Endothelial cell of hepatic sinusoid (primary cell): ENCODE measurements at regions not wholly inside any gene's neighbourhood (a gene's known extent, or its start where the extent isn't known, plus 50 kb on each side); places are given as distances from the start of the nearest gene placed in this dataset.
"Not testable (repeated sequence)": the region's sequence is repeated elsewhere in the genome, so short reads cannot be mapped to it uniquely, and the experiment has no call there.

Experiments used
- in situ Hi-C: cut with HindIII; loops from 2 replicates; pipeline ENCODE4 v1.10.0; 2017; ENCODE audit warnings: low sequenced_read_pairs

DNA sequence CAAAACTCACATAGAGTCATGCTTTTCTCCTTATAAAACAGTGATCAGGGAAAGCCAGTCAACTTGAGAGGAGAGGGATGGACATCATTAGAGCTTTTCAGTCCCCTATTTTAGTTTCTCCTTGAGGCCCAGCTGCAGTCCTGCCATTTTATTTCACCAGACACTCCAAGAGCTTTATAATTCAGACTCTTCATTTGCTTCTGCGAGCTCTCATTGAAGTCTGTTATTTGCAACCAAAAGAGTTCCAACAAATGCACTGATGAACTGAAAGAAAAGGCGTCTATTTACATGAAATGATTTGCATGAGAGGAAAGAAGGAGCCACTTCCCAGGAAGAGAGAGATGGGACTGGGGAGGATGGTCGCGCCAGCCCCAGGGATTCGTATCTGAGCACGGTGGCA is 86.8 kb downstream of the NDUFA12 start:
- in situ Hi-C loops = no loop called here

DNA sequence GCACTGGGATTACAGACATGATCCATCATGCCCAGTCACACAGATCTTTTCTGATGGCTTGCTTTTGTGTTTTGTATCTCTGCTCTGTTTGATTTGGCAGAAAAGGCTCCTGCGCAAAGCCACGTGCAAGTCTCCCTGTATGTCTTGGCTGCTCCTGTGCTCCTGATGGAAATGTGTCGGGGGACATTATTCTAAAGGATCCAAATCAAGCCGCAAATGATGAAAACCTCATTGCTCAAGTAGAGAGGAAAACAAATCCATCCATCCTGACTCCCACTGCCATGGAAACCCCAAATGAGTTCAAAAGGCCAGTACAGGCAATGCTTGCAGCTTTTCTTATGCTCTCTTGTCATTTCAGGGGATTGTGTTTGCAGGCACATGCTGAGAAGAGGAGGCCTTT is 93.8 kb downstream of the NDUFA12 start:
- in situ Hi-C loops = loop anchor here (5.0 kb wide), 2 partner anchors 37 to 148 kb away; no protein-coding TSS in a partner anchor

DNA sequence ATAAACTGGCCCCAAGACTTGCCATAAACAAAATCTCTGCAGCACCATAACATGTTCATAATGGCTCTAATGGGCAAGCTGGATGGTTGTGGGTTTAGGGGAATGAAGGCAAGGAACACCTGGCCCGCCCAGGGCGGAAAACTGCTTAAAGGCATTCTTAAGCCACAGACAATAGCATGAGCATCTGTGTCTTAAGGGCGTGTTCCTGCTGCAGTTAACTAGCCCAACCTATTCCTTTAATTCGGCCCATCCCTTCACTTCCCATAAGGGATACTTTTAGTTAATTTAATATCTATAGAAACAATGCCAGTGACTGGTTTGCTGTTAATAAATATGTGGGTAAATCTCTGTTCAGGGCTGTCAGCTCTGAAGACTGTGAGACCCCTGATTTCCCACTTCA is 97.7 kb downstream of the NDUFA12 start:
- in situ Hi-C loops = not testable (repeated sequence)

DNA sequence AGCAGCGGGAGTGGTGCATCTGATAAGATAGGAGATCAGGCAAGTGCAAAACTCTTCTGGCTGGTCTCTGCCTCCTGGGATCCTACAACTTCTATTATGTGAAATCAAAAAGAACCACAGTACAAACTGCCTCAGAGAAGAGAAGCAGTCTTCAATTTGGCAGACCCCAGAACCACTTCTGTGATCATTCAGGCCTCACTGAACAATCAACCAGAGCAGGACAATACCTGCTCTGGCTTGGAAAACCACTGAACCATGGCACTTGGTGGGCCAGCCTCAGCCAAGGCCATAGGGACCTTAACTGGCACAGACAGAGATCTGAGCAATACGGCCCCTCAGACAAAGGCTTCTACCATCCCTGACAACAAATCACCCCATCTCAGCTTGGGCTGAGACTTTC is 103.0 kb downstream of the NDUFA12 start:
- in situ Hi-C loops = no loop called here

DNA sequence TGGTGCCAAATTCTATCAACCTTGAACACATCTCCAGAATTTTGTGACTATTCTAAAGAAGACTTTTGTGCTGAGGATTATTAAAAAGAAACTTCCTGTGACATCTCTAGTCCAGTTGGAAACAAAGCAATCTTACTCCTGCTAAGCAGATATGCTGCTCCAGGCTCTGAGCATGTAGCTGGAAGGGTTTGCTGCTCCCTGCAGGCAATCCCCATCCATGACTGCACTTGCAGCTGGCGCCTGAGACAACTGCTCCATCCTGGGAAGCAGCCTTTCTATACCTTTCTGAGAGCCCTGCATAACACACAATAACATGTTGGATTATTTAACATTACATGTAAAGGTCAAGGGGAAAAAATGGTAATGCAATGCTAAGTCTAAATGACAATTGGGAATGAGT is 105.1 kb downstream of the NDUFA12 start:
- in situ Hi-C loops = no loop called here

DNA sequence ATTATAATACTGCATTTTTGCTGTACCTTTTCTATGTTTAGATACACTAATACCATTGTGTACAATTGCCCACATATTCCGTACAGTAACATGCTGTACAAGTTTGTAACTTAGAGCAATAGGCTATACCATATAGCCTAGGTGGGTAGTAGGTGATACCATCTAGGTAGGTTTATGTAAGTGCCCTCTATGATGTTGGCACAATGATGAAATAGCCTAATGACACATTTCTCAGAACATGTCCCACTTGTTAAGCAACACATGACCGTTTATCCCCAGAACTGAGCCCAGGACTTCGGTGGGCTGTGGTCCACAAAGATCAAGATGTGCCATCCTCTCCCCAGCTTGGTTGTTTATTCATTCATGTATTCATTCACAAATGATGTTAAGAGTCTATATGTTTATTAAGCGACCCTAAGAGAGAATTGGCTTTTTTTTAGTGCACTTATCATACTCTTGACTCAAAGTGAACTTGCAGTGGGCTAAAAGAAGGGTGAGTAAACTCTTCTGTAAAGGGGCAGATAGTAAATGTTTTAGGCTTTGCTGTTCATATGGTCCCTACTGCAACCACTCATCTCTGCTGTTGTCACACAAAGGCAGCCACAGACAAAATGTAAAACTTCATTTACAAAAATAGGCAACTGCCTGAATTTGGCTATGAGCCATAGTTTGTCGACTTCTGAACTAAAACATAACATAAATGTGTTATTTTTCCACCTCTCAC is 110.8 kb downstream of the NDUFA12 start:
- in situ Hi-C loops = no loop called here

DNA sequence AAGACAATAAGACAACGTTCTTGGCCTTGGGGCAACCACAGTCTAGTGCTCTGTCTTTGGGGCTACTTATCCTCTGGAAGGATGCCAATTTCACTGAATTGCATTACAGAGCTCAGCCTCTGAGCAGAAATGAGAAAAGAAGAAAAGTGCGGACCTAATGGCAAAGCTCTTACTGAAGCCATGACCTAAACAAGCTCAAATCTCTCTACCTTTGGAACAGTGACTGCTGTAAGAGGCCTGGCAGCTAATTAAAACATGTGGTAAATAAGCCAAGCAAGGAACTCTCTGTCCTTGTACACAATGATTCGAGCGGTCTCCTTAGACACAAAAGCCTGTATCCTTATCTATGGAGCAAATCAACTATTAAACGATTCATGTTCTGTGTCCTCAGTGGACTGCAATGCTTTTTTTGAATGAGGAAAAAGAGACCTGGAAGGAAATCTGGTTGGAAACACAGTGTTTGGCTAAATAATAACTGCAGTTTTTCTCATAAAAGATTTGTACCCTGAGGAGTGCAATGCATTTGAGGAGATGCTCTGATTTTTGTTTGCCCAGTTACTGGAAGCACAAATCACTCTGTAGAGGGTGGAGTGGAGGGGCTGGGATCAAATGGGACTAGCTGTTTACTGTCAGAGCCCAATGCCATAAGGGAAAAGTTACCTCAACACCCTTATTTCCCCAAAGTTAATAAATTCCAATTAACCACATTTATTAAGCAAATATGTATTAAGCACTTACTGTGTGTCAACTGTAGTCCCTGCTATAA is 113.9 kb downstream of the NDUFA12 start:
- in situ Hi-C loops = no loop called here

DNA sequence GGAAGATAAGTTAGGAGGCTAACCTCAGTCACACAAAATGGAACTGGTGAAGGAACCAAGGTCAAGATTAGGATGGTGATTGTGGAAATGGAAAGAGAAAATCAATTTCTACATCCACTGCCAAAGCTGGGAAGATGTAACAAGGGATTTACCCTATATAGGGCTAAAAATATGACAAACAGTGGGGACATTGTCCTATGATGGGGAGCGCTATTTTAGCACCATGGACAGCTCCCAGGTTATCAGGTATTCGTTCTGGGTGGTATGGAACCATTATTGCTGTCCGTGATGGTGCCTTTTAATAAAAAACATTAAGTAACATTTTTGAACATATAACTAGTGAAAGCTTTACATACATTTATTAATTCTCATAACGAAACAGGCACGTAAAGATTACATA is 124.0 kb downstream of the NDUFA12 start:
- in situ Hi-C loops = no loop called here

DNA sequence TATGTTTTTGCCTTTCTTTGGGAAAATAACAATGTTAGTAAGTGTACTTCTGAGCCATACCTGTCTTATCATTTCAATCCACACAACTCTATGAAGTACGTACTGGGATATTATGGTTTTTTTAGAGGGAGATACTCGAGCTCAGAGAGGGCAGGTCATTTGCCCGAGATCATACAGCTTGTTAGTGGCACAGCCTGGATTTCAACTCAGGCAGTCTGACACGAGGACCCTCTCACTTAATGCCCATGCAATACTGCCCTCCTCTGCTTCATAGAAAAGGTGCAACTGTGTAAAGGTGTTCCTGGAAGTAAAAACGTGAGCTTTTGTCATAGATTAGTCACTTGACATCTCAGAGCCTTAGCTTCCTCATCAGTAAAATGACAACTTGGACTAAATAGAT is 128.0 kb downstream of the NDUFA12 start:
- in situ Hi-C loops = no loop called here

DNA sequence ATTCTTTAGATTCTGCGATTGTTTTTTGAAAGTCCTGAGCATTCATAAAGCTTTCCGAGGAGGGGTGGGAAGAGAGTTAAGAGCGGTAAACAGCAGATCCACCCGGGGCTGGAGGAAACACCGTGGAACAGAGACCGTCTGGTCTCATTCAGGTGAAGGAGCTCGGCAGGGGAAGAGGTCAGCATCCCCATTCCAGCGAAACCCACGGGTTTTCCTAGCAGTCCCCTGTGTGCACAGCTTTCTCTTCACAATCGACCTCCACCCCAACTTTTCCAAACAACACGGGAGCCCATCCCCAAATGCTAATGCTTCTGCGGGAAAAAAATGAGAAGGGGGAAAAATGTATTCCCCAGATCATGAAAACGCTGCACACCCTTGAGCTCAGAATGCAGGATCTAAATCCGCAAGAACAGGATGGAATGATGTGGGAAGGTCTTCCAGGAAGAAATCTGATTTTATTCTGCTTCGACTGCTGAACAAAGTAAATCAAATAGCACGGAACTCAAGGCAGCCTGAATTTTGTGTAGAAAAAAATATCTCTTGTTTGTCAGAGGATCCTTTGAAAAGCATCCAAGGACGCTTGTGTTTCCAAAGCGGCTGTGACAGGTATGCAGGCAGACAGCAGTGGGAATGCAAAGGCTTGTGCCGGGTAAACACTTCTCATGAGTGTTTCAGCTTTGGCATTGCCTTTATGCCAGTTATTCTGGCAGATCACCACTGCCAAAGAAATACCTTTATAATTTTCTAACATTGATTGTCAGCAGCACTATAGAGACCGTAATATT is 128.8 kb downstream of the NDUFA12 start:
- in situ Hi-C loops = loop anchor here (5.0 kb wide), 4 partner anchors 38 to 198 kb away; partner anchors contain the start of gene NR2C1

DNA sequence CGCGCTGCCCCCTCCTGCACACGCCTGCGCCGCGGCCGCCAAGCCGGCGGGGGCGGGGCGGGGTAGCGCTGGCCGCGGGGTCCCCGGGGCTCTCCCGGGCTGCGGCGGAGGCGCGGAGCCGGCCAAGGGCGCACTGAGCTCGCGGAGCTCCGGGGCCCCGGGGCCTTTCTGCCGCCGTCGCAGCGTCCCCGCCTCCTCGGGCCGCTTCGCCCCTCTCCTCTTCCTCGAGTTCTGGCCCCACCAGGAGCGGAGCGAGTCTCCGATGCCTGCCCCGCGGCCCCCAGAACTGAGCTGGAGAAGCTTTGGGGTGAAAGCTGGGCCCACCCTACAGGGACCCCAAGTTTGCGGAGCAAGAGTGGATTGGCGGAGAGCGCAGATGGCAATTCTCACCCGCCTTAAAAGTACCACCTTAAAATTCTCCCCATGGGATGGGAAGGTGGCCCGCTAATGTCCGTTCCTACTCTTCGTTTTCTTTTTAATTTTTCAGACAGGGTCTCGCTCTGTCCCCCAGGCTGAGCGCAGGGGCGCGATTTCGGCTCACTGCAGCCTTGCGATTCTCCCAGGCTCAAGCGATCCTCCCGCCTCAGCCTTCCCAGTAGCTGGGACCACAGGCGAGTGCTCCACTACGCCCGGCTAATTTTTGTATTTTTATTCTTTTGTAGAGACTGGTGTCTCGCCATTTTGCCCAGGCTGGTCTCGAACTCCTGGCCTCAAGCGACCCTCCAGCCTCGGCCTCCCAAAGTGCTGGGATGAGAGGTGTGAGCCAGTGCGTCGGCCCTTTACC is 129.6 kb downstream of the NDUFA12 start:
- in situ Hi-C loops = loop anchor here (5.0 kb wide), 4 partner anchors 38 to 198 kb away; partner anchors contain the start of gene NR2C1

DNA sequence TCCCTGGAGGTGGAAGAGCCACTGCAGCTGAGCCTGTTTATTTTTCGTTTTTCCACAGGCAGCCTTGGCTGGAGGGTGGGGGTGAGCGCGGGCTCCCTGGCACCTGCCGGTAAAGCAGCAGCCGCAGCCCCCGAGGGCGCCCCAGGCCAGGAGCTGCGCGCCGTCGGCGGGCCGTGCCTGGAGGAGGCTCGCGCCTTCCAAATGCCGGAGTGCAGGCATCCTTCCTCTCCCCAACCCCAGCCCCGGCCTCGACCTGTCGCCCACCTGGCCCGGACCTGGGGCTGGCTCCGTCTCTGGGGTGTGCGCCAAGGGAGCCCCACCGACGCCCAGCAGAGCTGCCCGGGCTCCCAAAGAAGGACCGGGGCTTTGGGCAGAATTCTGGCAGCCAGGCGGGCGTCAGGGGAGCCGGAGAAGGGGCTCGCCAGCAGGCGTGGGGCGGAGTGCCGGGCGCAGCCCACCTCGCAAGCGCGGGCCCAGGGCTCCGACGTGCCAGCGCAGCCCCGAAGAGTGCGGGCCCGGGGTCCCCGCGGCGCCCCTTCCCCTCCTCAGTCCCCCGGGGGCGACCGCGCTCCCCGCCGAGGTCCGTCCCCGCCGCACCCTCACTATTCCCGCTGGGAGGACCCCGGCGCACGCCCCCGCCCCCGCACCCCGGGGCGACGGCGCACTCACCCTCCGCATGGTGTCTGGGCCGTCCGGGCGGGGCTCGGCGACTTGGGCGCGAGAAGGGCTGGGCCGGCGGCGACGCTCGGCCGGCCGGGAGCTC is 130.3 kb downstream of the NDUFA12 start:
- in situ Hi-C loops = loop anchor here (5.0 kb wide), 4 partner anchors 39 to 199 kb away; partner anchors contain the start of gene NR2C1

DNA sequence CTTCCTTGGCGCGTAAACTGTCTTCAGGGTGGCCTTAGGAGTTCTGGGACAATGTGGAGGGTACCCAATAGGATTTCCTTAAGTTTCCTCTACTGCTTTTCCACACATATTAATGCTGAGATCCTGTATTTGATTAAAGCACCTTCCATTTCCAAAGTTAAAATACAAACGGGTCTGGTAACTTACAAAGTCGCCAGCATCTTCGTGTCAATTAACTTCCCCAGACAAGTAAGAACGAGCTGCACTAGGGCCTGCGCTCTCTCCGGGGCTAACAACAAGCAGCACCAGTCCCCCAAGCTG is 130.9 kb downstream of the NDUFA12 start:
- in situ Hi-C loops = loop anchor here (5.0 kb wide), 4 partner anchors 40 to 200 kb away; partner anchors contain the start of gene NR2C1

DNA sequence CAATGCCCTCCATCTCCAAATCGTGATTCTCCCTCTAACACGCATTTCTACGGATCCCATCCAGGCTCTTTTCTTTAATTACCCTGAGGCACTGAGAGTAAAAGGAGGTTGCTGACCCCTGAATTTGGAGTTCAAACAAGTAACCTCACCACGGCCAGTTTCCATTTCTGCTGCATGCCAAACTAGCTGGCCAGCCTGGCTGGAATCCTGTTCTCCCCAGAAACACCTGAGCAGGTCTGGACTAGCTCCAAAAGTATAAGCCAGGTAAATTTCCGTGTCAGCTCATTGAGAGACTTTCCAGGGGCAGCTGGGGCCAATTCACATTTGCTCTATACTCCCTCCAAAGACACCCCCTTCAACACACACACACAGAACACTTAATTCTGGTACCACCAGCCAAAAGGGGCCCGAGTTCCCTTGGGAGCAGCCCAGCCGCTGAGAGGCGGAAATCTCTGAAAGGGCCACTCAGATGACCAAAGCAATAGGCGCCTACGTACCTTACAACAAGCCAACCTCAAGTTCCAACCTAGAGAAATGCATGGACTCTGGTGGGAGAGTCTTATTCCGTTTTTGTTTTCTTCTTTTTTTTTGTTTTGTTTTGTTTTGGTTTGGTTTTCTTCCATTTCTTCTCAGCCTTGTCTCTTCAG is 131.4 kb downstream of the NDUFA12 start:
- in situ Hi-C loops = loop anchor here (5.0 kb wide), 4 partner anchors 40 to 200 kb away; partner anchors contain the start of gene NR2C1

DNA sequence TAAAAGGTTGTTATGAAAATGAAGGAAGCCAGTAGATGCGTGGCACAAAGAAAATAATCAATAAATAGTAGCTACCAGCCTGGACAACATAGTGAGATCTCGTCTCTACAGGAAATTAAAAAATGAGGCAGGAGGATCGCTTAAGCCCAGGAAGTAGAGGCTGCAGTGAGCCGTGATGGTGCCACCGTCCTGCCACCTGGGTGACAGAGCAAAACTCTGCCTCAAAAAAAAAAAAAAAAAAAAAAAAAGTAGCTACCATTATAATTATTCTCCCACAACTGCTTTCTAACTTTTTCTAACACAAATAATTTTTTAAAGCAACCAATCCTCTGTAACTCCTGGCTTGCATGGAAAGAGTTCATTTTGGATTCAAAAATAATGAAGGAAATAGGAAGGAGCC is 133.0 kb downstream of the NDUFA12 start:
- in situ Hi-C loops = loop anchor here (5.0 kb wide), 4 partner anchors 42 to 202 kb away; partner anchors contain the start of gene NR2C1

DNA sequence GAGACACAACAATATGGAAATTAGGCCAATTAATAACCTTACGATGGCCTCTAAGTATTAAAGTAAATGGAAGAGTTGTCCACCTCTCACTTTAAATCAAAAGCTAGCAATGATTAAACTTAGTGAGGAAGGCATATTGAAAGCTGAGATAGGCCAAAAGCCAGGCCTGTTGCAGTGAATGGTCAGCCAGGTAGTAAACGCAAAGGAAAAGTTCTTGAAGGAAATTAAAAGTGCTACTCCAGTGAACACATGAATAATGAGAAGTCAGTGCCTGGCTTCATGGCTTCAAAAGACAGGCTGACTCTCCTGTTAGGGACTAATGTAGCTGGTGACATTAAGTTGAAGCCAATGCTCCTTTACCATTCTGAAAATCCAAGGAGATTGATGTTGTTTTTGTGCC is 135.3 kb downstream of the NDUFA12 start:
- in situ Hi-C loops = no loop called here

DNA sequence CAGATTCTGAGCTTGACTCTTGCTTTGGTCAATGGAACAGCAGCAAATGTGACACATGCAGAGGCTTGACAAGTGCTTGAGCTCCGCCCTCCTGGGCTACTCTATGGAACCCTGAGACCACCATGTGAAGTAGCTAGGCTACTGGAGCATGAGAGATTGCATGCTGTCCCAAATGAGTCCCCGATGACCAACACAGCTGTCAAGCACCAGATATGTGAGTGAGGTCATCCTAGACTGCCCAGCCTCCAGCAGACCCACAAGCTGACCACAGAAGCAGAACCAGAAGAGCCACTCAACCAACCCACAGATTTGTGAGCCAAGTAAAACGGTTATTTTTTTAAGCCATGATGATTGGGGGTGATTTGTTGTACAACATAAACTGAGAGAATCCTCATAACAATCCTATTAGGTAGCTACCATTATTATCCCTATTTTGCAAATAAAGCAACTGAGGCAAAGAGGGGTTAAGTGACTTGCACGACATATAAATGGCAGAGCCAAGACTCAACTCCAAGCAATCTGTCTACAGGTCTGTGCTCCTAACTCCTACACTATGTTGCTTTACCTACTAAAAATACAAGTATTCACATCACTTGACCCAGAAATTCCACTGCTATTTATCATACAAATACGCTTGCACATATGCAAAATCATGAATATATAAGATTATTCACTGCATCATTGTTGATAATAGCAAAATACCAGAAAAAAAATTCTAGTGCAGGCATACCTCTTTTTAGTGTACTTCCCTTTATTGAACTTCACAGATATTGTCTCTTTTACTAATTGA is 136.2 kb downstream of the NDUFA12 start:
- in situ Hi-C loops = no loop called here

DNA sequence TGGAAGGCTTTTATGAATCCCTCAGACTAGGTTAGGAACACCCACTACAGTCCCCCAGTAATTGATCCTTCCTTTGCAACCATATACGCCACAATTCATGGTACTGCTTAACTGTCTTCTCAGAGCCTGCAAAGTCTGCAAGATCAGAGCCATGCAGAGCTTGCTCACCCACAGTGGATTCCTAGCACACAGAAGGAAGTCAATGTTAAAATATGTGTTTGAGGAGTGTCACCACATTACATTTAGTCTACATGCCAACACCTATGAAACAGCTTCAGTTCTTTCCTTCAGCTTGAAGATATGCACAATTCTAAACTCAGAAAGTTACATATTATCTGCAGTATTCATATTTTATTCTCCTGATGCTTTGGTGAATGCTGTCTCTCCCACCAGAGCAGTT is 138.5 kb downstream of the NDUFA12 start:
- in situ Hi-C loops = no loop called here
